ENCODE measurements at regions not wholly inside any gene's neighbourhood (a gene's known extent, or its start where the extent isn't known, plus 50 kb on each side); places are given as distances from the start of the nearest gene placed in this dataset.

DNA sequence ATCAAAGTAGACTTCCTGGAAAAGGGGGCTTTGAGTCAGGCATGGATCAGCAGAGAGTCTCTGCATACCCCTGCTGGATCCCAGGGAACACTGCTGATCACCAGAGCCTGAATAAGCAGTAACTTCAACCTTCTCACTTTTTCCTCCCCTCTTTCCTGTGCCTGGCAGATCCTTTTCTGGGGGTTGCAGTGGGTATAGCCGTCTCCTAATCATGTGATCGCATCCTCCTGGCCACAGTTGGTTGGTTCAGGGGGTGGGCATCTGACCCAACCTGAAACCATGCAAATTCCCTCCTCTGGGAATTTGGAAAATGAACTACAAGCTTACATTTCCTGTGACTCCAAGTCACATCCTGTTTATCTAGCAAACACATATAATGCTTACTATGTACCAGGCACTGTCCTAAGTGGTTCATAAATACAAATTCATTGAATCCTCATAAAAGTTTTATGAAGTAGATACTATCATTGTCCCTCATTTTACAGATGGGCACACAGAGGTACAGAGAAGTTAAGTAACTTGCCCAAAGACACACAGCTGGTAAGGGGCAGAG is 120.3 kb downstream of the AXIN2 start:
- Mint-ChIP-seq H3K27me3 (peaks cover 23% of the 10 kb centered on the region), H3K27ac (no peak overlapping the region), H3K36me3 (no peaks in the 10 kb centered on the region), H3K4me1 (ENCODE audit: low read depth) (peaks cover 3% of the 10 kb centered on the region), H3K4me3 (no peak overlapping the region), H3K9me3 (no peaks in the 10 kb centered on the region)
- POLR2A ChIA-PET = no interaction called here
- intact Hi-C loops (cut with micrococcal nuclease) = no loop called here
- CTCF ChIA-PET = no interaction called here
- DNase-seq = no peak

DNA sequence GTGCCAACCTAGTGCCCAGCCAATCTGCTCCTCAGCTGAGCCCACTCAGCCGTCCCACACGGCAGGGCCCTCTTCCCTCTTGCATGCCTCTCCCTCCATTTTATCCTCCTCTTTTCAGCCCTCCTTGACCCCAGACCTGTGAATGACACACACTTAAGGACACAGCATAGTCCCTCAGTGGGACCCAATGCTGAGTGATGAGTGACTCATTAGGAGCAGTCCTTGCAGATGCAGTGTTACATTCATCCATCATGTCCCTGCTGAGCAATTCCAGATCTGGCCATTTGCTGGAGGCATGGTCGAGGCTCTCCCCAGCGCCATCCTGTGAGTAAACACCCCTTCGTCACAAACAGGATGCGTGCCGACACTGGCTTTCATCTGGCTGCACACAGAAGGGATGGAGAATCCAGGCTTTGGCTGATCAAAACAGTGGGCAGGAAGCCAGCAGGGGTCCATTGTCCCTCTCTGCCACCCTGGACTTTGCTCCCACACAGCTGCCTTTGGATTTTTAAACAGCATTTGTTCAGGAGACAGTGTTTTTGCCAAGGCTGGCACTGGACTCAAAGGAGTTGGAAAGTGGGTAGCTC is 122.6 kb downstream of the AXIN2 start:
- Mint-ChIP-seq H3K27ac (no peak overlapping the region), H3K36me3 (no peaks in the 10 kb centered on the region), H3K4me1 (ENCODE audit: low read depth) (peaks cover 10% of the 10 kb centered on the region), H3K27me3 (peaks cover 19% of the 10 kb centered on the region), H3K4me3 (no peak overlapping the region), H3K9me3 (no peaks in the 10 kb centered on the region)
- ChIA-PET POLR2A (no interaction called here), CTCF (interaction anchor here (0.6 kb wide), 1 partner anchor 15 kb away, joined by 3 read pairs; no protein-coding TSS in a partner anchor)
- intact Hi-C loops (cut with micrococcal nuclease) = no loop called here
- DNase-seq = no peak

DNA sequence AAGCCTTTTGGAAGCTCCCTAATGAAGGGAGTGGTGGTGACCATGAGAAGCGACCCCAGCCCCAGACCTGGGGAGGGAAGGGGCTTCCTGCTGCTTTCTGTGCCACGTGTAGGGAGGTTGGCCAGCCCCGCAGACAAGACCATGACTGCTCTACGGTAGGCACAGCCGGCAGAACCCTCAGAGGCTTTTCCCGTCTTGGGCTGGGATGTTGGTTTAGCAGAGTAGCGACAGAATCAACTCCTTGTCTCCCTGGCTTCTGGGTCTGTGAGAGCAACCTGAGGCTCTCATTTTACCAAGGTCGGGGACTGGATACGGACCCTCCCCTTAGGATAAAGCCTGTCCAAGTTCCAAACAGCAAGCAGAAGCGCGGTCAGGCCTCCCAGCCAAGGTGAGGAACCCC is 123.3 kb downstream of the AXIN2 start:
- DNase-seq = no peak
- ChIA-PET POLR2A (no interaction called here), CTCF (no interaction called here)
- H3K4me3 Mint-ChIP-seq = no peak overlapping the region
- H3K36me3 Mint-ChIP-seq = no peaks in the 10 kb centered on the region
- H3K9me3 Mint-ChIP-seq = no peaks in the 10 kb centered on the region
- H3K27ac Mint-ChIP-seq = no peak overlapping the region
- intact Hi-C loops (cut with micrococcal nuclease) = no loop called here
- peaks cover 19% of the 10 kb centered on the region for H3K27me3 Mint-ChIP-seq
- H3K4me1 Mint-ChIP-seq (ENCODE audit: low read depth) = peaks cover 16% of the 10 kb centered on the region

DNA sequence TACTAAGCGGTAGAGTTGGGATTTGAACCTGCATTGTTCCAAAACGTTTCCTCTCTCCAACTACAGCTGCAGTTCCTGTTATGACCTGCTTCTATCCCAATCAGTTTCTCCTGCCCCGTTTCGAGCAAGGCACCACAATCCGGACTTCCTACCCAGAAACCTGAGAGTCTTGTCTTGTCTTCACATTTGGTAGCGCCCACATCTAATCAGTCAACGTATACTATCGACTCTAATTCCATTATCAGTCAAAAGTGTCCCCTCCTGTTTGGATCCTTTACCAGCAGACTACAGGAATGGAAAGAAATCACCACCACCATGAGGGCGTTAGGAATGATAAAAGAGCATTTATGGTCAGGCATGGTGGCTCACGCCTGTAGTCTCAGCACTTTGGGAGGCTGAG is 124.6 kb downstream of the AXIN2 start:
- CTCF ChIA-PET = no interaction called here
- no peak for DNase-seq
- peaks cover 7% of the 10 kb centered on the region for H3K36me3 Mint-ChIP-seq
- no peak overlapping the region for H3K4me3 Mint-ChIP-seq
- peaks cover 14% of the 10 kb centered on the region for H3K4me1 Mint-ChIP-seq (ENCODE audit: low read depth)
- POLR2A ChIA-PET = no interaction called here
- intact Hi-C loops (cut with micrococcal nuclease) = no loop called here
- H3K9me3 Mint-ChIP-seq = peaks cover 9% of the 10 kb centered on the region
- no peak overlapping the region for H3K27ac Mint-ChIP-seq
- peaks cover 17% of the 10 kb centered on the region for H3K27me3 Mint-ChIP-seq

DNA sequence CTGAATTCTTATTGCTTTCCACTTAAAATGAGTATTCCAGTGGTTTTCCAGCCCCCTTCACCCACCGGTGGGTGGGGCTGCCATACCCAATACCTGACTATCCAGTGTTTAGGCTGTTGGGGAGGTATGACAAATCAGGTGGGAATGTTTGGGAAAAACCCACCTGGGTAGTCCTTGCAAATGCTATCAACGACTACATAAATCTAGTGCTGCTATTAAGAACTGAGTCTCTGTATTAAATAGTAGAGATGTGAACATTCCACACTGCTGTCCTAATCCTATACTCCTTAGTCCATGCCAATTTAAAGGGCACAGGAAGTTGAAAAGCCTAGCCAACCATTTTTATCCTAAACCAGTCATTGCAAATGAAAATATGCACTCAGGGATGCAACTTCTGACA is 126.6 kb downstream of the AXIN2 start:
- H3K4me1 Mint-ChIP-seq (ENCODE audit: low read depth) = peaks cover 18% of the 10 kb centered on the region
- H3K36me3 Mint-ChIP-seq = peaks cover 9% of the 10 kb centered on the region
- intact Hi-C loops (cut with micrococcal nuclease) = no loop called here
- no peak overlapping the region for H3K4me3 Mint-ChIP-seq
- H3K27ac Mint-ChIP-seq = no peak overlapping the region
- H3K9me3 Mint-ChIP-seq = peaks cover 17% of the 10 kb centered on the region
- no peak for DNase-seq
- POLR2A ChIA-PET = interaction anchor here (0.6 kb wide), 1 partner anchor 220 kb away, joined by 3 read pairs; no protein-coding TSS in a partner anchor
- peaks cover 11% of the 10 kb centered on the region for H3K27me3 Mint-ChIP-seq
- CTCF ChIA-PET = no interaction called here

DNA sequence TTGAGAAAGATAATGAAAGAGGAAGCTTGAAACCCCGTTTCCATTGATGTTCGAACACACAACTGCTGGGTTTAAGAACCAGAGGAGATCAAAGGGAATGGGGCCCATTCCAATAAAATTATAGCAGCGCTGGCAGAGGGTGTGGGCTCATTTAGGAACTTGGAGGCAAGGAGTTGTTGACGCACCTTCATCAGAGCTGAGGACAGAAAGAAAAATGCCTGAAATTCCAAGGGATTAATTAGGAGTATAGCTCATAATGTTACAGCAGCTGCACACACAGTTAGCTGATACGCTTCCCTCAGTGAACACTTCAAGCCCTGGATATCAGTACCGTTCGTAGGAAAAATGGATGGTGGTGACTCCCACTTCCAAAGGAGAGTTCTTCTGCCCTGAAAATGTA is 127.2 kb downstream of the AXIN2 start:
- H3K27me3 Mint-ChIP-seq = peaks cover 10% of the 10 kb centered on the region
- H3K9me3 Mint-ChIP-seq = peaks cover 17% of the 10 kb centered on the region
- H3K4me3 Mint-ChIP-seq = no peak overlapping the region
- H3K36me3 Mint-ChIP-seq = peaks cover 9% of the 10 kb centered on the region
- H3K4me1 Mint-ChIP-seq (ENCODE audit: low read depth) = peaks cover 18% of the 10 kb centered on the region
- H3K27ac Mint-ChIP-seq = no peak overlapping the region
- no peak for DNase-seq
- POLR2A ChIA-PET = no interaction called here
- intact Hi-C loops (cut with micrococcal nuclease) = no loop called here
- CTCF ChIA-PET = no interaction called here

DNA sequence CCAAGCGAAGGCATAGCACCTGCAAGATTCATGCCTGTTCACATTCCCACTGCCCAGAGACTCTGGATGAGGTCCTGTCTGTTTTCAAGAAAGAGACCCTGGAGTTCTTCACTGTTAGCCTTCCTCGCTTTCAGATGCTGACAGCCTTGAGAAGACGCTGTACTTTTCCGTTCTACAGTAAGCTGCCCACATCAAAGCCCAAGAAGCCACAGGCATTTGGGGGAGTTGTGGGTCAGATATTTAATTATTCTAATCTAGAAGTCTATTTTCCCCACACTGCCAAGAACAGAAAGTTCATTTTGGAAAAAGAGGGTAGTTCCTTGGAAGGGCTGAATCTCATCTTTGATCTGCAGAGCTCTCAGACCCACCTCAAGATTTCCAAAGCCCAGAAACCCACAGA is 127.9 kb downstream of the AXIN2 start:
- peaks cover 9% of the 10 kb centered on the region for H3K36me3 Mint-ChIP-seq
- no peak for DNase-seq
- peaks cover 18% of the 10 kb centered on the region for H3K4me1 Mint-ChIP-seq (ENCODE audit: low read depth)
- H3K27ac Mint-ChIP-seq = no peak overlapping the region
- ChIA-PET CTCF (no interaction called here), POLR2A (no interaction called here)
- peaks cover 17% of the 10 kb centered on the region for H3K9me3 Mint-ChIP-seq
- intact Hi-C loops (cut with micrococcal nuclease) = no loop called here
- peaks cover 6% of the 10 kb centered on the region for H3K27me3 Mint-ChIP-seq
- H3K4me3 Mint-ChIP-seq = no peak overlapping the region

DNA sequence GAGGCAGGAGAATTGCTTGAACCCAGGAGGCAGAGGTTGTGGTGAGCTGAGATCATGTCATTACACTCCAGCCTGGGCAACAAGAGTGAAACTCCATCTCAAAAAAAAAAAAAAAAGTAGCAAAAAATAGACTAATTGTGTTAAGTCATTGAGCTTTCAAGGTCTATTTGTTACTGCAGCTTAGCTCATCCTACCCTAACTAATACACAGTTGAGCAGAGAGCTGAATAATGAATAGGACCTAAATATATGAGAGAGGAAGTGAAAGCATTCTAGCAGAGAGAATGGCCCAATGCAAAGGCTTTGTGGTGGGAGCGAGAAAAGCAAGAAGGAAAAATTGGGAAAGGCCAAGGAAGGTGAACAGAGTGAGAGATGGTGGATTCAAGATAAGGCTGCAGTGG is 128.3 kb downstream of the AXIN2 start:
- Mint-ChIP-seq H3K9me3 (peaks cover 17% of the 10 kb centered on the region), H3K4me1 (ENCODE audit: low read depth) (peaks cover 18% of the 10 kb centered on the region), H3K27ac (no peak overlapping the region), H3K36me3 (peaks cover 9% of the 10 kb centered on the region), H3K4me3 (no peak overlapping the region), H3K27me3 (peaks cover 3% of the 10 kb centered on the region)
- POLR2A ChIA-PET = no interaction called here
- no peak for DNase-seq
- CTCF ChIA-PET = no interaction called here
- intact Hi-C loops (cut with micrococcal nuclease) = no loop called here

DNA sequence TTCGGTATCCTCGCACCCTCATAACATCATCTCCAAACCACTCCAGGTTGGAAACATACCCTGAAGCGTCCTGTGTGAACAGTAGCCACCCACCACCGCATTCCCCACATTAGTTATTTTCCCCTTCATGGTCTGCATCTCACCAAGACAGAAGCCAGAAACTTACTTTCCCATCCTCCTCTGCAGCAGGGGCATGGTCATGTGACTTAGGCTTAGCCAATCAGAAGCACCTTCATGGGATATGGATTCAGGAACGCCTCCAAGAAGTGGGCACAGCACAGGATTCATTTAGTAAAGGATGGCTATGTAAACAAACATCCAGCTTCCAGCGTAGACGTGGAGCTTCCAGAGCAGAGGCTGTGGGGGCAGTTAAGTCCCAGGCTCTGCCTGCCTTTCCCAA is 130.3 kb downstream of the AXIN2 start:
- intact Hi-C loops (cut with micrococcal nuclease) = no loop called here
- Mint-ChIP-seq H3K27me3 (no peaks in the 10 kb centered on the region), H3K27ac (no peak overlapping the region), H3K4me1 (ENCODE audit: low read depth) (peaks cover 18% of the 10 kb centered on the region), H3K36me3 (peaks cover 9% of the 10 kb centered on the region), H3K4me3 (no peak overlapping the region), H3K9me3 (peaks cover 17% of the 10 kb centered on the region)
- ChIA-PET CTCF (no interaction called here), POLR2A (no interaction called here)
- DNase-seq = no peak

DNA sequence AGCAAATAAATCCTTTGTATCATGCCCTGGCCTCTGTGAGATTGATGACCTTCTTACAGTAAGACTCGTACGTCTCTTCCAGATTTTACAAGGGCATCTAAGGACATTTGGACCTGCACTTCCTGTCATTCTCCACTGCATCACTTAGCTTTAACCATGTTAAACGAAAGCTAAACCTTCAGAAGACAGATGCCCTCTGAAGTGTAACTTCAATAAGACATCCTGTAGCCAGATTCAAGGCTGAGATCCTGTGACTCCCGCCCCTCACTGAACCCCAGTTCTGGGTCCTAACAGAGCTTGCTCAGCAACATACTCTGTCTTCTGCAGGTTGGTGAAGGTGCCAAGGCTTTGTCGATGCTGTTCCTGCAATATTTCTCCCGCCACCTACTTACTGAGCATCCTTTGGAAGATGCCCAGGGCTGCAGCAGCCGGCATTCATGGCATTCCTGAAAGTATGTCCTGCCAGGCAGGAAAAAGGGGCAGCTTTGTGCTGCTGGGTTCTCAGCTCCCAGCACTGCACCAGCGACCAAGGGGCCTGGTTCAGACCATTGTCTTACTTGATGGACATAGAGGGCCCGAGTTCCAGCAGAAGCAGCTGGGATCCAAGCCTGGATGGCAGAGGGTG is 131.1 kb downstream of the AXIN2 start:
- H3K9me3 Mint-ChIP-seq = peaks cover 24% of the 10 kb centered on the region
- ChIA-PET CTCF (no interaction called here), POLR2A (no interaction called here)
- intact Hi-C loops (cut with micrococcal nuclease) = no loop called here
- H3K4me1 Mint-ChIP-seq (ENCODE audit: low read depth) = peaks cover 18% of the 10 kb centered on the region
- no peak for DNase-seq
- H3K27me3 Mint-ChIP-seq = no peaks in the 10 kb centered on the region
- H3K4me3 Mint-ChIP-seq = no peak overlapping the region
- peaks cover 9% of the 10 kb centered on the region for H3K36me3 Mint-ChIP-seq
- H3K27ac Mint-ChIP-seq = no peak overlapping the region

DNA sequence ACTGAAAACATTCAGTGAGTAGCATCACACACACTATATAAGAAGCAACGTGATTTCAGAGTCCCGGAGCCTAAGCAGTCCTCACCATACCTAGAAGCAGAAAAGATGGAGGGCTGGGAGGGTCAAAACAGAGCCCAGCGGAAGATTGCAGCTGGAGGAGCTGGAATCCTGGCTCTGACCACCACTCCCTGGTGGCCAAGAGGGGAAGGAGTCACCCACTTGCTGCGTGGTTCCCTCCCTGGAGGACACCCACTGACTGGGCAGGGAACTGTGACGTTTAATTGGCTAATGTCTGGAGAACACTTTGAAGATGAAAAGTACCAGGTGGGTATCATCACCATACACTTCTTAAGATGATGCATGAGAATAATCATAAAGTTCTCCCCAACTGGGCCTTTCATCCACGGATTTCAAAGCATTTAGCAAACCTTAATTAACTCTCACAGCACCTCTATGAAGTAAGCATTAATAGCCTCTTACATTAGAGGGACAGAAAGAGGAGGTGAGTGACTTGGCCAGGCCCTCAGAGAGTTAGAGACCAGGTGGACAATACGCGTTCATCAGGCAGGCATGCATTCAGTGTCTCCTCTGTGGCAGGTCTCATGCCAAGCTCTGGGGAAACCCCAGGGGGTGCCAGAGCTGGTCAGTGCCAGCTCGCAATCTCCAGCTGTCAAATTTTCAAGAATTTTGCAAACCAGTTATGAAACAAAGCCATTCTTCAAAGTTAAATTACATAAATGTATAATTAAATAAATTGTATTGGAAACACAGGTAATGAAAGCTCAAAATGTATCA is 137.9 kb downstream of the AXIN2 start:
- no peak for DNase-seq
- CTCF ChIA-PET = interaction anchor here (0.6 kb wide), 1 partner anchor 15 kb away, joined by 3 read pairs; no protein-coding TSS in a partner anchor
- H3K36me3 Mint-ChIP-seq = no peaks in the 10 kb centered on the region
- H3K9me3 Mint-ChIP-seq = peaks cover 16% of the 10 kb centered on the region
- H3K4me3 Mint-ChIP-seq = no peak overlapping the region
- POLR2A ChIA-PET = no interaction called here
- H3K27ac Mint-ChIP-seq = no peak overlapping the region
- H3K4me1 Mint-ChIP-seq (ENCODE audit: low read depth) = no peaks in the 10 kb centered on the region
- peaks cover 3% of the 10 kb centered on the region for H3K27me3 Mint-ChIP-seq
- intact Hi-C loops (cut with micrococcal nuclease) = no loop called here

DNA sequence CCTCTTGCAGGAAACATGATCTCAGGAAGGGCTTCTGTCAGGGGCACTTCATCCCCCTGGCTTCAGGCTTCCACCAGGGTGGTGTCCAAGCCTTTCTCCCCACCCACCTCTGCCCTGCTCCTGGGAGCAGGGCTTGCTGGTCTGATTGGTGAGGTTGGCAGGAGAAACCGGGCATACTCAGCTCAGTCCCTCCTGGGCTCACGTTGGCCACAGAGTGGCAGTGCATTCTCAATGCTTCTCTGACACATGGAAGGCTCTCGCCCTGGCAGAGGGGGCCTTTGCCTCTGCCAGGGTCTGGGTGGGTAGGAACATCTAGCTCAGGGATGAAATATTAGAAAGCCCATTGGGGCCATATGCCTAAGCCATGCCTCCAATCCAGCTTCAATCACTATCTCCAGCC is 142.8 kb downstream of the AXIN2 start:
- Mint-ChIP-seq H3K4me1 (ENCODE audit: low read depth) (peaks cover 2% of the 10 kb centered on the region), H3K27ac (no peak overlapping the region), H3K9me3 (no peaks in the 10 kb centered on the region), H3K36me3 (no peaks in the 10 kb centered on the region), H3K27me3 (peaks cover 4% of the 10 kb centered on the region), H3K4me3 (no peak overlapping the region)
- DNase-seq = no peak
- CTCF ChIA-PET = interaction anchor here (1.1 to 1.5 kb wide), 3 partner anchors 124 to 314 kb away, joined by 3 to 4 read pairs (median 3); no protein-coding TSS in a partner anchor
- POLR2A ChIA-PET = no interaction called here
- intact Hi-C loops (cut with micrococcal nuclease) = no loop called here
